ENCODE measurements at regions not wholly inside any gene's neighbourhood (a gene's known extent, or its start where the extent isn't known, plus 50 kb on each side); places are given as distances from the start of the nearest gene placed in this dataset.
"Not testable (repeated sequence)": the region's sequence is repeated elsewhere in the genome, so short reads cannot be mapped to it uniquely, and the experiment has no call there.

DNA sequence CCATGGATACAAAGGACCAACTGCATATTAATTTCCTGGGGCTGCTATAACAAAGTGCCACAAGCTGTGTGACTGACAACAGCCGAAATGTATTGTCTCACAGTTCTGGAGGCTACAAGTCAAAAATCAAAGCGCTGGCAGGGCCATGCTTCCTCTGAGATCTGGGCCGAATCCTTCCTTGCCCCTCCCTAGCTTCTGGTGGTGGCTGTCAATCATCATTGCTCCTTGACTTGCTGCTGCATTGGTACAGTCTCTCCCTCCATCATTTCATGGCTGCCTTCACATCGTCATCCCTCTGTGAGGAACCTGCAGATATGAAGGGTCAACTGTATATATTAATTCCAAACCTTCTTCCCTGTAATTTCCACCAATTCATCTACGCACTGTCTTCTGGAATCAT lies 118.3 kb downstream of the EXOC5 start:
- DNase-seq = no peak

DNA sequence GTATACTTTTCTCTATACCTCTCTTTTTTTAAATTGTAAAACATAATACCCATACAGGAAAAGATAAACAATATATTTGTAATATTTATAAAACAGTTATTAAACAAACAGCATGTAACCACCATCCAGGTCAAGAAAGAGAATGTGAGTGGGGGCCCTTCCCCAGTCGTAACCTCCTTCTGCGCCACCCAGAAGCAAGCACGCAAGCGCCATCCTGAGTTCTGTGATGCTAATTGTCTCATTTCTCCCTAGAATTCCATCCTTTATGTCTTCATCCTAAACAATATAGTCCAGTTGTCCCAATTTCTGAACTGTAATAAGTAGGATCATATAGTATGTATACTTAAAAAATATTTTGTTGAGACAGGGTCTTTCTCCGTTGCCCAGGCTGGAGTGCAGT lies 129.5 kb downstream of the EXOC5 start:
- no peak for DNase-seq

DNA sequence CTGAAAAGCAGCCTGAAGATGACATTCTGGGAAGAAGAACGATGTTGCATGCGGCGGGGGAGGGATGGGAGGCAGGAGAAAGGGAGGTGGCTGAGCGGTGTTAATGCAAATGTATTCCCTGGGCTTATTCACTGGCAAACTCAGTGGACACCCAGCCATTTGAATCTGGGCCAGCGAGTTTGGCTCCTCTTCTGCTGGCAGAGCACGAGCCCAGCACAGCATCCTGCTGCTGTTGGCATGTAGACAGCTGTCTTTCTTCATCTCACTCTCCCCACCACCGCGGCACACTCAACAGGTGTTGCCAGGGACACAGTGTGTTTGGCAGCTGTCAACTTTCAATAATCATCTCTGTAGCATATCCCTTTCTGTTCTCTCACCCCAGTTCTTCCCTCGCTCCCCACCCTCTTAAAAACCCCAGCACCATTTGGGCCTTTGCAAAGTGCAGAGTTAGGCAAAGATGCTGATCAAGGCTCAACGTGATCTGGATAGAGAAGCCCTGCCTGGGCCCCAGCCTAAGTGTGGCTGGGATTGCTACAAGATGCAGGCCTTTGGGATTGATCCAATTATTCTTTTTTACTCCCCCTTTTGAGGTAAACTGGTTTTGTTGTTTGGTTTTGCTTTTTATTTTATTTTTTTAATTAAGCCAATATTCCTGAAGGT lies 131.9 kb downstream of the EXOC5 start:
- DNase-seq = peak; percentile 38

DNA sequence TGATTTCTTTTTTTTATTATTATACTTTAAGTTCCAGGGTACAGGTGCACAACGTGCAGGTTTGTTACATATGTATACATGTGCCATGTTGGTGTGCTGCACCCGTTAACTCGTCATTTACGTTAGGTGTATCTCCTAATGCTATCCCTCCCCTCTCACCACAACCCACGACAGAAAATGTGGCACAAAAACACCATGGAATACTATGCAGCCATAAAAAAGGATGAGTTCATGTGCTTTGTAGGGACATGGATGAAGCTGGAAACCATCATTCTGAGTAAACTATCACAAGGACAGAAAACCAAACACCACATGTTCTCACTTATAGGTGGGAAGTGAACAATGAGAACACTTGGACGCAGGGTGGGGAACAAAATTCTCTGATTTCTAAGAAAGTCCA lies 140.9 kb downstream of the EXOC5 start:
- DNase-seq = not testable (repeated sequence)

DNA sequence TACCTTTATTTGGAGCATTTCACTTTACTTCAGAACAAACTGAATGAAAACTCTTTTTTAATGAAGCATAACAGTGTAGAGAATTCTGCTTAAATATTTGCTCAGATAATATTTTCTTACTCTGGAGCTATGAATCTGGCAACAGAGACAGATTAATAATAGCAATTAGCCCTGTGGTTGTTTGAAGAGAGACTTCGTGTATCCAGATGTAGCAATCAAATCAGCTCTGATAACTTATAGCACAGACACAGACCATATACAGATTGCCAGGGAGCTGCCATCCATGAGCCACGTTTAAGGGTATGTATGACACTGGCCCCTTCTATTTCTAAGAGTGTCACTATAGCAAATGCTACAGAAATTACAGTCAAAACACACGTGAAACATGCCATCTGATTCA lies 146.6 kb downstream of the EXOC5 start:
- no peak for DNase-seq

DNA sequence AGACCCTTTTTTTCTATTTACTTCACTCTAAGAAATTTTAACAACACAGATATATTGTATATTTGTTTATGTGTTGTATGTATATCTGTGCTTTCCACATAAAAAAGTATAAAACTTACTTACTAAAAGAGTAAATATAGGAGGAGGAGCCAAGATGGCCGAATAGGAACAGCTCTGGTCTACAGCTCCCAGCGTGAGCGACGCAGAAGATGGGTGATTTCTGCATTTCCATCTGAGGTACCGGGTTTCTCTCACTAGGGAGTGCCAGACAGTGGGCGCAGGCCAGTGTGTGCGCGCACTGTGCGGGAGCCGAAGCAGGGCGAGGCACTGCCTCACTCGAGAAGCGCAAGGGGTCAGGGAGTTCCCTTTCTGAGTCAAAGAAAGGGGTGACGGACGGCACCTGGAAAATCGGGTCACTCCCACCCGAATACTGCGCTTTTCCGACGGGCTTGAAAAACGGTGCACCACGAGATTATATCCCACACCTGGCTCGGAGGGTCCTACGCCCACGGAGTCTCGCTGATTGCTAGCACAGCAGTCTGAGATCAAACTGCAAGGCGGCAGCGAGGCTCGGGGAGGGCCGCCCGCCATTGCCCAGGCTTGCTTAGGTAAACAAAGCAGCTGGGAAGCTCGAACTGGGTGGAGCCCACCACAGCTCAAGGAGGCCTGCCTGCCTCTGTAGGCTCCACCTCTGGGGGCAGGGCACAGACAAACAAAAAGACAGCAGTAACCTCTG lies 156.5 kb downstream of the EXOC5 start:
- DNase-seq = not testable (repeated sequence)

DNA sequence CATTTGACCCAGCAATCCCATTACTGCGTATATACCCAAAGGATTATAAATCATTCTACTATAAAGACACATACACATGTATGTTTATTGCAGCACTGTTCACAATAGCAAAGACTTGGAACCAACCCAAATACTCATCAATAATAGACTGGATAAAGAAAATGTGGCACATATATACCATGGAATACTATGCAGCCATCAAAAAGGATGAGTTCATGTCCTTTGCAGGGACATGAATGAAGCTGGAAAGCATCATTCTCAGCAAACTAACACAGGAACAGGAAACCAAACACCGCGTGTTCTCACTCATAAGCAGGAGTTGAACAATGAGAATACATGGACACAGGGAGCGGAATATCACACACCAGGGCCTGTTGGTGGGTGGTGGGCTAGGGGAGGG lies 158.3 kb downstream of the EXOC5 start:
- not testable (repeated sequence) for DNase-seq

DNA sequence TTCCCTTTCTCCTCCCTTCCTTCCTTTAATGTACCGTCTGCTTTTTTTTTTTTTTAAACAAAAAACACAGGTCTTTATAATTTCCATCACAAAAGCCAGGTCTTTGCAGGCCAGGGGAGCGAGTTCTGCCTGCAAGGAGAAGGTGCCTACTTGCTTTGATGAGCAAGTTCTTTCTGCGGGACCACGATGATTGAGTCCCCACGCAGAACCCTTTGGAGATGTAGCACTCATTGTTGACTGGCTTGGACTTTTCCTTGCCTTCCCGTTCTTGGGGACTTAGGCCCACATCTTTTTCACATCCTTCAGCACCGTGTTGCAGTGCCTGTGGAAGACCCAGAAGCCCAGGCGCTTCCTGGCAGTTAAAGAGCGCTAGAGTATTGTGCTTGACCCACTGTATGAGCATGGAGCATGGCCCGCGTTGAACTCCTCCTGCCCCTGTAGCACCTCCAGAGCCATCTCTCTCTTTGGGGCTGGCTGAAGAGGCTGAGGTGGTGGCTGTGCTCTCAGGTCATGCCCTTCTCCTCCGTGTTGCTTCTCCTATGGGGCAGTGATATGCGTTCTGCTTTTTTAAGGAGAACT lies 177.6 kb downstream of the EXOC5 start:
- DNase-seq = no peak

DNA sequence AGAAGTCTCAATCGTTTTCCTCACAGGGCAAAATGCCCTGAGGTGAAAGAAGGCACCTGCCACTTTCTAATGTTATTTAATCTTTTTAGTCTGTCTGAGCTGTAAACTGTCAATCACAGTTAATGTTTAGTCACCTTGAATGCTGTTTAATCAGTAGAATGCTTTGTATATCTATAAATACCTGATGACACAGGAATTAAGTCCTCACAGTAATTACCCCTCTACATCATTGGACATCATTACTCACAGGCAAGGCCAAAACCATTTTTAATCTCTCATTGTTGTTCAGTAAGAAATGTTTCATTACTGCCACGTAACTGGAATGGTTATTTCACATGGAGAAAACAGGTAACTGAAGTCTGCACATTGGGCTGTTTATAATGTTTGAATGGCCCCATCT lies 178.8 kb downstream of the EXOC5 start:
- peak; percentile 37 for DNase-seq

DNA sequence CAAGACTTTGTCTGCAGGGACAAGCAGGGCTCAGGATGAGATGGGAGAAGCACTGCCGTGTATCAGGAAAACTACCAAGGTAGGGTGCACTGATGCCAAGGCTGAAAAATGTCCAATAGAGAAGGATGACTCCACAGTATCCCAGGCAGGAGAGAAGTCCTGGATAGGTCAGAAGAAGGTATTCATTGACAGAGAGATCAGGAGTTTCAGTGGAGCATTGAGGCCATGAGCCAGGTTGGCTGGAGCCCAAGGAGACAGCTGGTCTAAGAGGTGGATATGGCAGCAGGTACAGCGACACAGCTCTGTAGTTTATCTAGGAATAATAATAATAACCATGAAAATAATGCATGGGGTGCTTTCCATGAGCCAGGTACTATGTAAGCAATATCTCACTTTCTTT lies 180.9 kb downstream of the EXOC5 start:
- no peak for DNase-seq

DNA sequence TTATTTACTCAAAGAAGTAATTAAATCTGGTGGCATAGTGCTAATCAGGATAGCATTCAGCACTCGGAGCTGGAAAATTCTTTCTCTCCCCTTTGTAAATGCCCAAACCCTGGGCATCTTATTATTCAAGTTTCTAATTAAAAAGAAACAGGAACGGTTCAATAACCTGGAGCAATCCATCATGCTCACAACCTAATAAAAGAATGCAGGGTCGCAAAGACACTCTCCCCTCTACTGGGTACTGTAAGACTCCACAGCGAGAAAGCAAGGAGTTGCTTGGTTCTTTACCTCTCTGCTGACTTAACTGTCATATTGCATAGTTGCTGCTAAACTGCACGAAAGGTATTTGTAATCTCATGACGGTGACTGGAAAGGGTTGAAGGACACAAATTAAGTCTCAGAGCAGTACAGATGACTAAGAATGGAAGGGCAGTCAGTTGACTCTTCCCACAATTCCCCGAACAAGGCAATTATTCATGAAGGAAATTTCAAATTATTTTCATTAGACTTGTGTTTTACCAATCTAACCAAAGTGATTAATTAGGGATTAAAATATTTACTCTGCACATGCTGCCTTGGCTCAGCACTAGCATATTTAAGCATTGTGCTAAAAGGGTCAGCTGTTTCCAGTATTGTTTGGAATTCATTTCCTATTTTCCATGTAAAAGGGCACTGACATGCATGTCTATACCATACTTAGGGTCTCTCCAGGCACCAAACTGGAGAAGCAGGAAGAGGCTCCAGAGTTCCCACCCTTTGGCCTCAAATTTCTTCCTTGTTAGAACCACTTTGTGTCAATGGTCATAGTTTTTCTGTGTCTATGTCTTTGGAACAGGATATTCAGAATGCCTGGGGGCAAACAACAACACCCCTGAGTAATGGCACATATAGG lies 182.2 kb downstream of the EXOC5 start:
- DNase-seq = peak; percentile 57

DNA sequence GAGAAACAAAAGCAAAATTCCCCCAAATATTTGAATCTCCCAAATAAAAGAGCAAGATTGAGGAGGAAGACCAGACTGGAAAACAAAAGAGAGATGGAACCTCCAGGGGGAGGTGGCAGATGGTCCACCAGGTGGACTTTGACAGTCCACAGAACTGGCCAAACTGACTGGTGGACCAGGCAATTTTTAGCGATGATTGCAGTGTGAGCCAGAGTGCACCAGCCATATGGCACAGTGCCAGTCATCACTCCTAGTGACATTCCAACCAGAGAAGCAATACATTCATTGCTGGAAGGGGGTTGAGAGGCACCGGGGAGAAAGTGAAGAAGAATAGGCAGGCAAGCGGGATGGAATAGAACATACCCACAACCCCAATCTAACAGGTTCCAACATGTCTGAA lies 182.9 kb downstream of the EXOC5 start:
- DNase-seq = peak; percentile 37

DNA sequence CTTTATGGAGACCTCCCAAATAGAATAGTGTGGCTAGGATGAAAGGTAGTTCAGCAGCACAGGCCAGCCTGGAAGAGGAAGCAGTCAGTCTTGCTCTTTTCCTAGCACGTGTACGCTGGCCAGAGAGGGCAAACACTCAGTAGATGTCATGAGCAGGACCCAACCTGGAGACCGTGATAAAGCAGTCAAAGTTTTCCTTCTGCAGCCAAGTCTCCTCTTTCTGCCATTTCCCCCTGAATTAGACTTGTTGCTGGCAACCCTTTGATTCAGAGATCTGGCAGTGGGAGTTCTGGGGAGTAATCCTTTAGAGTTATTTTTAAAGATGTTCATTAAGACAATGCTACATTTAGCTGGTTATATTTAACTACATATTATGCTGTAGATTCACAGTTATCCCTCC lies 183.7 kb downstream of the EXOC5 start:
- no peak for DNase-seq

DNA sequence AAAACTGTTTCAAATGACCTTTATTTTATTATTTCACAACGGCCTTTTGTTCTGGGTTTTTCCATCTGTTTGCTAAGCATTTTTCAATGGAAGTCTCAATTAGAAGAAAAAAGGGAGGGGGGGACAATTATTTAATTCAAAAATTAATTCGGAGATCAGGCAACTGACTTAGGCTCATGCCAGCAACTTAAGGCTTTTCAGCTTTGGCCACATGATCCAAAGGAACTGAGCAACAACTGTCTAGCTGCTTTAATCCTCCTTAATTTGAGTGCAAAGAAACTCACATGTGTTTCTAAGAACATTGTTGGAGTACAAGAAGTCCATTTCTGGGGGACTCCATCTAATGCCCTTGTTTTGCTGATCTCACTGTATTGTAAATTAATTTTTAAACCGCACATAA lies 188.0 kb downstream of the EXOC5 start:
- no peak for DNase-seq

DNA sequence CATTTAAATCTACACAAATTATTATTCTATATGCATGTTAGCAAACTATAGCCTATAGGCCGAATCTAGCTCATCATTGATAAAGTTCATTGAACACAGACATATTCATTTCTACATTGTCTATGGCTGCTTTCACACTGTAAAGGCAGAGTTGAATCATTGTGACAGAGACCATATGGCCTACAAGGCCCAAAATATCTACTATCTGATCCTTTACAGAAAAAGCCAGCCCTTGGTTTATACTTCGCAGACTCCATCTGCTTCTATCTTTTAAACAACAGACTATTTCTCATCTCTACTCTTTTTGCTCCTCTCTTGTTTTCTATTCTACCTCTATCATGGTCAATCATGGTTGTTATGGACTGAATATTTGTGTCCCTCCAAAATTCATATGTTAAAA lies 190.7 kb downstream of the EXOC5 start:
- DNase-seq = no peak

DNA sequence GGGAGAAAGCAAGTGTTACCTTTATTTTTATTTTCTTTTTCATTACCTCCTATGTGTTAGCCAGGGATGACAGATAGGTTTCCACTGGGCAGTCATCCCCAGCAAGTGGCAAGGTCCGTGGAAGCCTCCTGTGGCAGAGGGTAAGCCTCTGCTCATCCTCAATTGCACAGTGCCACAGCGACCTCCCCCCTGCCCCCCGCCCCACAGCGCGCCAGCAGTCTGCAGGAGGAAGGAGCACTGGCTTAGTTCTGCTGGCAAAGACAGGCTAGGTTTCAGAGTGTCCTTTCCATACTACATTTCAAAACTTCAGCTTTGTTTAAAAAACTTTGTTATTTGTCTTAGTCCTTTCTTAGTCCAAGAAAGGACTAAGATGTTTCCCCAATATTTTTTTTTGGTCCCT lies 194.7 kb downstream of the EXOC5 start:
- DNase-seq = no peak

DNA sequence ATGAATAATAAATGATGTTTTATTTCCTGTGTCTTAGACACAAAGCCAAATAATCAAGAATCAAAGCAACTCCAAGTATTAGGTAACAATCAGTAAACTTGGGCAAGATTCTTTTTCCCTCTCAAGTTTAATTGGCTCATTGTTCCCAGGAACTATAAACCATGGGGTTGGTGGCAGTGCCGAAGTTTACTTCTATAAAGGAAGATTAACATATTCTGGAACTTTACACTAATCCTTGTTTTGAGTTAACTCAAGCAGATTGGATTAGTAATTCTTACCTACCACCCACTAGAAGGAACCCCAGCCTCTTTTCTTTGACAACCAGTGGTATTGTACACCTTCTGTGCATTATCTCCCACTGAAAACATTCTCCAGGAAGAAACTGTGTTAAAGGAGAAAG lies 197.1 kb downstream of the EXOC5 start:
- DNase-seq = no peak

DNA sequence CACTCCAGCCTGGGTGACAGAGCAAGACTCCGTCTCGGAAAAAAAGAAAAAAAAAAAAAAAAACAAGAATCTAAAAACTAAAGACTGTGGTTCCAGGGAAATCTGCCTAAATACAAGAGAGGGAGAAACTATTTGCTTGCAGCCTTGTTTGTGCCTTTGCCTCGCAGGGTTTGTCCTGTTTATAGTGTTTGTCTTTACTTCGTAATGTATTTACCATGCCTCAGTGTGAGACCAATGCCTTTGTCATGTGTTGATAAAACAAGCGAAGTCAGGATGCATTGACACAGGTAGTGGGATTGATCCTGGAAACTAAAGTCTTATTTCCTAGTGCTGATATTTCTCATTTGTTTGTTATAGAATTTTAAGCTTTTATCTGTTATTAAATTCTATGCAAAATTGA lies 199.0 kb downstream of the EXOC5 start:
- no peak for DNase-seq

DNA sequence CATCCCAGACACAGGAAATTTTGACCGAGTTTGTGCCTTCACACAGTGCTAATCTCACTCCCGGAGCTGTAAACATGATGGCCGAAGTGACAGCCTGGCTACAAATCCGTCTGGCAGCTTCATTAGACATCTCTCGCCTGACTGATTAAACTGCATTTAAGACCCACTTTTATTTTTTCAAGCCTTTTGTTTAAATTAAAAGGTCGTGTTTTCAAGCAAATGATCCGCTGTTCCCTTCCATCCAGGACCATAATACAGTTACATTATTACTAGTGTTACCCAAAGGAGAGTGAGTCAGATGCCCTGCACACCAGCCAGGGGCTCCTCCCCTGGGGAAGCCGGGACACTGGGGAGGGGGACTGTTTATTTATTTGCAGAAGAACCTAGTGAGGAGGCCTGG lies 200.2 kb downstream of the EXOC5 start:
- peak; percentile 72 for DNase-seq

DNA sequence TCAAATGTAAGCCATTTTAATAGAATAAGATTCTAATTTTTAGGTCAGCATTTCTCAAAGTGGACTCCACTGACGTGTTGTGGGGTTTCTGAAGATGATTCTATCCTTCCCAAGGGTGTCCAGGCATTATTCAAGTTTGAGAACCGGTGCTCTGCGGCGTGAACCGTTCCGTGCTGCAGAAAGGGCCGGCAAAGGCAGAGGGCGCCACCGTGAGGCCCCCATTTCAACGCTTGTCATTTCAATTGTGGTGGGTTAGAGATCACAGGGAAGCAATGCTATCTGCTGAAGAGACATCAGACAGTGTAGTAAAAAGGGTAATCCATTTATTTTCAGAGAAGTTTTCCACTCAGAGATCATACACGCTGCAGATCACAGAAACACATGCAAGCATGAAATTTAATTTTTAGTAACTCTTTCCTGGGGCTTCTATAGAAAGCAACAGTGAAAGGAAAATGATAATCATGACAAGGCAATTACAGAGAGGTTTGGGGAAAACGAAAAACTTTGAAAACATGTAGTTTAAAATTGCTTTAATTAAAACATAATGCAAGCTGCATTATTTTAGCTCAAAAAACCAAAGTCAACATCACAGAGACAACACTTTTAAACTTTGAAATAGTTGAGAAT lies 201.7 kb downstream of the EXOC5 start:
- DNase-seq = peak; percentile 85

DNA sequence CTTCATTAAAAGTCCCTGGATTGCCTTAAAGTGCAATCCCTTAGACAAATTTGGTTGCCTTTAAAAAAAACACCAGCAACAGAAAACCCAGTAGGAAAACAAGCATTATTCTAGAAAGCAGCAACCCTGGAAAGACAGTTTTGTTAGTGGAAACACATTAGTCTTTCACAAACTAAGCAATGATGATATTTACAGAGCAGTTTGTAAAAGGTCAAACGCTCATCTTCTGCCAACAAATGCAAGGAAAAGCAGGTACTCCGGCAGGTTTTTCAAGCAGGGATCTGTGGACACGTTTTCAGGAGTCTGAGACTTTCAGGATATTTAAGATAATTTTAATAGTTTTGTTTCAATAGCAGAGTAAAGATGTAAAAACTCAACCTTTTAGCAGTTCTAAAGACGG lies 202.2 kb downstream of the EXOC5 start:
- no peak for DNase-seq

DNA sequence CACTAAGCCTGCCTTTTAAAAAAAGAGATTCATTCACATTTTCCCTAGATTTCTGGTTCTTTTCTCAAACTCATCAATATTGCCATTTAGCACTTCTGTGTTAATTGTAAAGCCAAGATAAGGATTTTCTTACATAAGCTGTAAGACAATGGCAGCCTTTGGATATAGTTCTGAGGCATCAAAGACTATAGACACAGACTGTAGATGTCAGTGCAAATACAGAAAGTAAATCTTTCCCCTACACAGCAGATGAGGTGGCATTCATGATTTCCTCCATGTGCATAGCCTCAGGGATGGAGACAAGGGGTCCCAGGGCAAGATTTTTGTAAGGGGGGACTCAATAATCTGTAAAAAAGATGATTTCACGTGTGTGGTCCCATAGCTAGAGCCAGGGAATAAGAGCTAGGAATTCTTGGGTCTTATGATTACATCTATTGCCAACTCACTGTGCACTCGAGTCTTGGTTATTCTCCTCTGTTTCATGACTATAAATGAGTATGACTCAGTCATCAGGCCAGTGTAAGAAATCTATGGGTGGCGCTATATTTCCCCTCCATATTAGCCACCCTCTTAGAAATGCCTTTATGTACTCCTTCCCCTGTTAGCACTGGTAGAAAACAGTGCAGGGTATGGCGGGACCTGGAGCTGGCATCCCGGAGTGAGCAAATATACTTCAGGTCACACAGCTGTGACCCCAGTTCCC lies 207.5 kb downstream of the EXOC5 start:
- DNase-seq = no peak

All from eye (tissue), 1 donor.